IgD-negative memory B cell (primary cell): ENCODE measurements at regions not wholly inside any gene's neighbourhood (a gene's known extent, or its start where the extent isn't known, plus 50 kb on each side); places are given as distances from the start of the nearest gene placed in this dataset.

Experiments
- H3K27ac Mint-ChIP-seq, 3 donors: one replicate each; pipeline ENCODE4 v1.8.0; 2020 to 2022; ENCODE audit warnings: mild to moderate bottlenecking in 3 of 3, mixed read lengths in 3 of 3, moderate library complexity in 1 of 3
- H3K27me3 Mint-ChIP-seq: one replicate; pipeline ENCODE4 v1.8.0; 2021; ENCODE audit warnings: mixed read lengths
- H3K36me3 Mint-ChIP-seq: one replicate; pipeline ENCODE4 v1.8.0; 2020; ENCODE audit warnings: mild to moderate bottlenecking, mixed read lengths
- H3K4me1 Mint-ChIP-seq, 3 donors: one replicate each; pipeline ENCODE4 v1.8.0; 2020 to 2022; ENCODE audit warnings: mixed read lengths in 3 of 3, mild to moderate bottlenecking in 1 of 3
- H3K4me3 Mint-ChIP-seq, 4 donors: one replicate each; pipeline ENCODE4 v1.8.0; 2020 to 2022; ENCODE audit warnings: mild to moderate bottlenecking in 4 of 4, mixed read lengths in 4 of 4, moderate library complexity in 3 of 4
- H3K9me3 Mint-ChIP-seq, 3 donors: one replicate each; pipeline ENCODE4 v1.8.0; 2020 to 2021; ENCODE audit warnings: mixed read lengths in 3 of 3, mild to moderate bottlenecking in 1 of 3

DNA sequence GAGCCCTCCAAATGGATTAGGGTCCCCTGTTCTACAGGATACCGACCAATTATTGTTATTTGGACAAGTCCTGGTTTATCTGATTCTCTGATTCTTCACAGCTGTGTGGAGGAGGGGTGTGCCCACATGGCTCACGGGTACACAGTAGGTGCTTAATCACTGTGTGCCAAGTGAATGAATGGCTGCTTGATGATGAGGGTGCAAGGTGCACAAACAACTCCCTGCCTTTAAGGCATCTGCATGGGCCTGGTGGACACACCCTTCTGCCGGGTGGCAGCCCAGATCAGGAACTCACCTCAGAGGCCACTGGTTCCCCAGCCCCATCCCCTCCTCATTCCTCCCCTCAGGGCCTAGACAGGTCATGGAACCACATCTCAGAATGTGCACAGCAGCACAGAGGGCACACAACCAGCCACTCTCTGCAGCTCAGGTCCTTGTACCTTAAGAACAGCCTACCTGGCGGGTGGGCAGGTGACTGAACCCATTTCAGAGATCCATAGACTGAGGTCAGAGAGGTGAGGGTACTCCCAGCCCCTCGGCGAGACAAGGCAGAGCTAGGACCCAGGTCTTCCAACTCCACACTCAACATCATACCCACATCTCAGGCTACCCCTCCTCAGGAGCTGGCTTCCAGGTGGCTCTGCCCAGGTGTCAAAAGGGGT is 50.3 kb downstream of the SHANK2 start:
- peaks cover 14% of the 10 kb centered on the region for H3K27me3 Mint-ChIP-seq
- H3K36me3 Mint-ChIP-seq = no peaks in the 10 kb centered on the region
- no peak overlapping the region for H3K27ac Mint-ChIP-seq
- H3K4me3 Mint-ChIP-seq = no peak overlapping the region
- peaks cover 6 to 26% (median 15%) of the 10 kb centered on the region in 3 donors for H3K4me1 Mint-ChIP-seq
- no peaks in the 10 kb centered on the region for H3K9me3 Mint-ChIP-seq

DNA sequence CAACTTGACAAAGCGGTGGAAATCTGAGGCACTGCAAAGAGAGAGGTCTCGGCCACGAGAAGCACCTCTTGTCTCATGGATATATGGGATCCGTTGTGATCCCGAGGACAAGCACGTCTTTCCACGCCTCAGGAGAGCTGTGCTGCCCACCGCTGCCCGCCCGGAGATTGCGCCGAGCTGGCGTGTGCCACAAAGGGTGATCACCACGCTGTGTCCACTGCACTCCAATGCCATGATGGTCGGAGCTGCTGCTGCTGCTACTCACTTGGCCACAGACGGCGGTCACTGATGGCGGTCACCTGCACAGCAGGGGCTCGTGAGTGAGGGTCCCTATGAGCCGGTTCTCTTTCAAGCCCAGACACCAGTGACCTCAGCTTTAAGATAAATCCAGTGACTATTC is 51.1 kb downstream of the SHANK2 start:
- peaks cover 14% of the 10 kb centered on the region for H3K27me3 Mint-ChIP-seq
- peak overlapping the region in 2 of 4 donors; percentile 2 to 48 for H3K4me3 Mint-ChIP-seq

DNA sequence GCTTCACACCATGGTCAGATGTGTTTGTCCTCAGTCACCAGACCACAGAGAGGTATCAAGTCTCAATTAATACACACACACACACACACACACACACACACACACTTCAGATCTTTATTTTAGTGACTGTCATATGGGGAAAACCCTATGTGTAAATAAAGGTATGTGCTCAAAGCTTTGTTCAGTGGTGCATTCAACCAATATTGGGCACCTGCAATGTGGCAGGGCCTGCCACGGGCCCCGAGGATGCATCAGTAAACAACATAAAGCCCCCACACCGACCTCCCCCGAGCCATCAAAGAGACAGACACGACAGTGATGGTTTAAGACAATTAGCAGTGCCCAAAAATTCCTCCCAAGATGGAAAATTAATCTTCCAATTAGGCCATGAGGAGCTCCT is 51.6 kb downstream of the SHANK2 start:
- H3K9me3 Mint-ChIP-seq = no peaks in the 10 kb centered on the region
- H3K27ac Mint-ChIP-seq = peak overlapping the region in 2 of 3 donors; percentile 63 to 84
- no peaks in the 10 kb centered on the region for H3K36me3 Mint-ChIP-seq
- H3K4me3 Mint-ChIP-seq = peak overlapping the region in 3 of 4 donors; percentile 2 to 48 (median 29)
- peaks cover 6 to 26% (median 15%) of the 10 kb centered on the region in 3 donors for H3K4me1 Mint-ChIP-seq
- H3K27me3 Mint-ChIP-seq = peaks cover 14% of the 10 kb centered on the region

More for the DNA sequence above, 51.1 kb downstream of the SHANK2 start:
- H3K4me1 Mint-ChIP-seq = peaks cover 6 to 26% (median 15%) of the 10 kb centered on the region in 3 donors
- H3K9me3 Mint-ChIP-seq = no peaks in the 10 kb centered on the region
- no peak overlapping the region for H3K27ac Mint-ChIP-seq
- no peaks in the 10 kb centered on the region for H3K36me3 Mint-ChIP-seq

DNA sequence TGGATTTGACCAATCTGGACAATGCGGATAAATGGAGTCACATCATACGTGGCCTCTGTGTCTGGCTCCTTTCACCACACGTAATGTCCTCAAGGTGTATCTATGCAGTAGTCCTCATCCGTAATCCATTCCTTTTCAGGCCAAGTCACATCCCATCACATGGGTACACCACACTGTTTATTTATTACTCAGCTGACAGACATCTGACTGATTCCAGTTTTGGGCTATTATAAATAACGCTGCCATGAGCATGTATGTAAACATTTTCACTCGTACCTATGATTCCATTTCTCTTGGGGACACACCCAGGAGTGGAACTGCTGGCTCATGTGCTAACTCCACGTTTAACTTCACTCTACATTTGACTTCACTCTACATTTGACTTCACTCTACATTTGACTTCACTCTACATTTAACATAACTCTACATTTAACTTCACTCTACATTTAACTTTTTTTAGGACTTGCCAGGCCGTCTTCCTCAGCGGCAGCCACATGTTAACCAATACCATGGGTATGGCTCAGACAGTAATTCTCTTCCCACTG is 52.1 kb downstream of the SHANK2 start:
- Mint-ChIP-seq H3K27me3 (peaks cover 14% of the 10 kb centered on the region), H3K27ac (peak overlapping the region in 2 of 3 donors; percentile 63 to 84), H3K4me3 (peak overlapping the region in 2 of 4 donors; percentile 29 to 34), H3K9me3 (no peaks in the 10 kb centered on the region), H3K36me3 (no peaks in the 10 kb centered on the region), H3K4me1 (peaks cover 6 to 26% (median 15%) of the 10 kb centered on the region in 3 donors)

DNA sequence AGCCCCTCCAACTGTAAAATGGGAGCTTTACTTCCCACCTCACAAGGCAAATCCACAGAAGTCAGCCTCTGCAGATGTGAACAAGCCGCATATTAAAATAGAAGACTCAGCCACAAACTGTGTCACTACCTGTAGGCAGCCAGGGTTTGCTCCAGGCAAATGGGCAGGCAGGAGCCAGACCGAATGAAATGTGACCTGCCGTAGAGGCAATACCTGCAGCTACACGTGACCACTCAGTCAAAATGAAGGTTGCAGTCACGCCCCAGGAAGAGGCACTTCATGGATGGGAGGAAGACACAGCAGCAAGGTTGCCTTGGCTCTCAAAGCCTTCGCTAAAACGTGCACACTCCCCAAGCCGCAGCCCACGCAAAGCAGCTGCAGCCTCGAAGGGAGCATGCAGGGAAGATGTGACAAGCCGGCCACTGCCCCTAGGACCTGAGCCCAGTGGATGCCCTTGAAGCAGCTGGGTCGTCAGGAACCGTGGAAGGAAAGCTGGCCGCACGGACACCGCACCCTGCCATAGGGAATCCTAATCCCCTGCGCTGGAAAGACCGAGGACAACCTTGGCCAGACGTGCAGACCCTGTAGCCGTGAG is 53.1 kb downstream of the SHANK2 start:
- Mint-ChIP-seq H3K36me3 (no peaks in the 10 kb centered on the region), H3K27me3 (peaks cover 14% of the 10 kb centered on the region), H3K4me1 (peaks cover 6 to 24% (median 15%) of the 10 kb centered on the region in 3 donors), H3K27ac (no peak overlapping the region), H3K9me3 (no peaks in the 10 kb centered on the region), H3K4me3 (no peak overlapping the region)

DNA sequence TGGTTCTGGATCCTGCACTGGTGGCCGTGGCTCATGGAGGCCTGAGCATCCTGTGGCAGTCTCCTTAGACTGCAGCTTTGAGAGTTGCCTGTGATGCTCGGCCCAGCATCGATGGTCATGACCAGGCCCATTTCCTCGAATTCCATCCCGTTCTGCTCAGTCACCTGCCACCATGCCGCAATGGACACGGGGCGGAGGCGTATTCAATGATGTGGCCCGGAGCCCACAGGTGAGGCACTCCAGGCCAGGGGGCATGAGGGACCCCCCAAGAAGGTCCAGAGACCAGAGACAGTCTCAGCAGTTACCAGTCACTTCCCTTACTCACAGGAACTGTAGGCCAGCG is 53.6 kb downstream of the SHANK2 start:
- no peak overlapping the region for H3K4me3 Mint-ChIP-seq
- H3K27ac Mint-ChIP-seq = no peak overlapping the region
- H3K27me3 Mint-ChIP-seq = peaks cover 15% of the 10 kb centered on the region
- no peaks in the 10 kb centered on the region for H3K36me3 Mint-ChIP-seq
- peaks cover 6 to 24% (median 12%) of the 10 kb centered on the region in 3 donors for H3K4me1 Mint-ChIP-seq
- no peaks in the 10 kb centered on the region for H3K9me3 Mint-ChIP-seq

DNA sequence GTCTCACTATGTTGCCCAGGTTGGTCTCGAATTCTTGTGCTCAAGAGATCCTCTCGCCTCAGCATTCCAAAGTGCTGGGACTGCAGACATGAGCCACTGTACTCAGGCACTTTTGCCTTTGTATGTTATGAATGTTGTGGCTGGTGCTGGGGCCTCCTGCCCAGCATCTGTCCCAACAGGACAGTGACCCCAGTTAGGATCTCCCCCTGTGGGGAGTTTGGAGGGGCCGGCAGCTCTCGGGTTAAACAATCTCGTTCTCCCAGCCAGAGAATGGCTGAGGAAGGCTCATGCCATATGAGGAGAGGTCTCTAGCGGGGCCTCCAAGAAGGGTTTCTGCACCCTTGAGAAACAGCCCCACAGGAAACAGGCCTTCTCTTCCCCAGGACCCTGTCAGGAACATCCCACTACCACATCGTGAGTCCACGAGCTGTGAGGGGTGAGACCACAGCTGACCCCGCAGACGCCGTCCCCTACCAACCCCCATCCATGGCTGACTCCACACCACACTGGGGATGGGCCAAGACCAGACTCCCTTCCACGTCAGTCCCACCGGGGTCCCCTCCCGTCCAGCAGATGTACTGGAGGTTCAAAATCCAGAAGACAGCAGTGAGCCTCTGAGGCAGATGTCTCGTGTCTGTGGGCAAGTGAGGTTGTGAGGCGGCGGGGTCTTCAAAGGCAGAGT is 54.1 kb downstream of the SHANK2 start:
- Mint-ChIP-seq H3K9me3 (no peaks in the 10 kb centered on the region), H3K4me3 (no peak overlapping the region), H3K27ac (no peak overlapping the region), H3K4me1 (peaks cover 6 to 21% (median 11%) of the 10 kb centered on the region in 3 donors), H3K27me3 (peaks cover 16% of the 10 kb centered on the region), H3K36me3 (no peaks in the 10 kb centered on the region)

DNA sequence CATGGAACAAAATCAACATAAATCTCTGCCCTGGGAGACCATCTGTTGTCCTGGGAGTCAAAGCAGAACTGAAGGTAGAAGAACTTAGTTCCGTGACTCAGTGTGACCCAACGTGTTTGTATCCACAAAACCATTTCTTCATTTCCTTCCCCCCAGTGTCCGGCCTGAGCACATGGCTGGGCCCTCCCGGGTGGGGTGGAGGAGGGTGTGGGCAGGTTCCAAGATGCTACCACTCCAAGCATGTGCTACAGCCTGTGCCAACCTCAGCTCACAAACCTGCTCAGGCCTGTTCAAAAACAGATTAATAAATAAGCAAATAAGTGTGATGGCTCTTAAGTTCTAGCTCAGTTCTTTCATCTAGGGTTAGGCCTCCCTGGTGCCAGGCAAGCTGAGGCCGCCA is 55.3 kb downstream of the SHANK2 start:
- Mint-ChIP-seq H3K4me3 (no peak overlapping the region), H3K4me1 (peaks cover 6 to 15% (median 7%) of the 10 kb centered on the region in 3 donors), H3K36me3 (no peaks in the 10 kb centered on the region), H3K27ac (no peak overlapping the region), H3K9me3 (no peaks in the 10 kb centered on the region), H3K27me3 (peaks cover 9% of the 10 kb centered on the region)

DNA sequence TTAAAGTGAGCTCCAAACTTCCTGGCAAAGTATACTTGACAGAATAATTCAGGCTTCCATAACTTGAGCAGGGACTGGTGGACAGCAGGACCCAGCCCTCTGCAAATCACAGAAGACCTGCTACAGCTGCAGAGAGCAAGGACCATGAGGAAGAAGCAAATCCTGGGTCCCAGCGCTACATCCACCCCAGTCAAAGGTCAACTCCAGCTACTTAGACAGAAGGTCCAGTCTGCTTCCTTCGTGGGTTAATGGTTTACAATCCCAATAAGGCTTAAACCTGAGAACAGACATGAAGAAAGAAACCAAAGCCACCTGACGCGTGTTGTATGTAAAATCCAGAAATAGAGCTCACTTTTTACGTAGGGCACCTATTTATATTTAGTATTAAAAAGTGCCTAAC is 57.7 kb downstream of the SHANK2 start:
- Mint-ChIP-seq H3K4me1 (no peaks in the 10 kb centered on the region), H3K4me3 (no peak overlapping the region), H3K27me3 (peaks cover 10% of the 10 kb centered on the region), H3K9me3 (no peaks in the 10 kb centered on the region), H3K36me3 (no peaks in the 10 kb centered on the region), H3K27ac (no peak overlapping the region)

DNA sequence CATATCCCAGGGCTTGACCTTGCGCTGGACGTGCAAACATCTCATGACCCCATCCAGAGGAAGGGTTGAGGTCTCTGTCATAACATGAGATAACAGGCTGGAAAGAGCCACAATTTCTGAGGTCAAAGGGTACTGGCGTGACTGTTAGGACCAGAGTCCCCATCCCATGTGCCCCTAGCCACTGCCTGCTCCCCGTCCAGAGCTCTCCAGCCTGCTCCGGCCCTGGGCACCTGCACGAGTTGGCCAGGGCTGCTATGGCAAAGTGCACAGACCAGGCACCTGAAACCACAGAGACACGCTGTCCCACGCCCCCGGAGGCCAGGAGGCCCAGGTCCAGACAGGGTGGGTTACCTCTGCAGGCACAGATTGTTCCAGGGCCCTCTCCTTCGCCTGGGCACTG is 58.9 kb downstream of the SHANK2 start:
- Mint-ChIP-seq H3K9me3 (no peaks in the 10 kb centered on the region), H3K27me3 (peaks cover 7% of the 10 kb centered on the region), H3K36me3 (no peaks in the 10 kb centered on the region), H3K4me3 (no peak overlapping the region), H3K27ac (no peak overlapping the region), H3K4me1 (no peaks in the 10 kb centered on the region)

DNA sequence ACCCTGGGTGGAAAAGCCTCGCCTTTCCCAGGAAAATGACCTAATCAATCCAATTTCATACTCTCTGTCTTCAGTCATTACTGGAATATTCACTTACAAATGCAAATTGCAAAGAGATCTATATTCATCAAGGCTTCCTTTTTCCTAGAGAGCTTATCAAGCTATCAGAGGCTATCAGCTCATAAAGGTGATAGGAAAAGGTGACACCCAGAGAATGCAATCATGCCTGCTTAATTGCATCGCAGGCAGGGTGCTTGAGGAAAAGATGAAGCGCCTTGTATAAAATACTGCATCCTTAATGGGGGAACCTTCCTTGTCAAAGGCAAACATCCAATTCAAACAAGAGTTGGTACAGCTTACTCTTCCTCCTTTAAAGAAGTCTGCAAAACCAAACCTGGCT is 59.7 kb downstream of the SHANK2 start:
- Mint-ChIP-seq H3K36me3 (no peaks in the 10 kb centered on the region), H3K27me3 (peaks cover 7% of the 10 kb centered on the region), H3K27ac (no peak overlapping the region), H3K9me3 (no peaks in the 10 kb centered on the region), H3K4me1 (no peaks in the 10 kb centered on the region), H3K4me3 (no peak overlapping the region)

DNA sequence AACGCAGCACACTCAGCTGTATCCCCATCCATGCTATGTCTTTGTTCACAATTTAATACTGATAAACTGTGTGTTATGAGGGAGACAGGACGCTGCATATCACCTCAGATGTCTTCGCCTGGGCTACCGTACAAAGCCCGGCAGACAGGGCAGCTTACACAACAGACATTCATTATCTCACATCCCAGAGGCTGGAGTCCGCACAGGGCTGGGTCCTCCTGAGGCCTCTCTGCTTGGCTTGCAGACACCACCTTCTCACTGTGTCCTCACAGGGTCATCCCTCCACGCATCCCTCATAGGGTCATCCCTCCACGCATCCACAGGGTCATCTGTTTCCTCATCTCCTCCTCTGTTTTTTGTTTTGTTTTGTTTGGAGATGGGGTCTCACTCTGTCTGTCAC is 61.2 kb downstream of the SHANK2 start:
- peaks cover 7% of the 10 kb centered on the region for H3K27me3 Mint-ChIP-seq
- H3K4me3 Mint-ChIP-seq = no peak overlapping the region
- H3K36me3 Mint-ChIP-seq = no peaks in the 10 kb centered on the region
- H3K4me1 Mint-ChIP-seq = no peaks in the 10 kb centered on the region
- H3K27ac Mint-ChIP-seq = no peak overlapping the region
- H3K9me3 Mint-ChIP-seq = no peaks in the 10 kb centered on the region

DNA sequence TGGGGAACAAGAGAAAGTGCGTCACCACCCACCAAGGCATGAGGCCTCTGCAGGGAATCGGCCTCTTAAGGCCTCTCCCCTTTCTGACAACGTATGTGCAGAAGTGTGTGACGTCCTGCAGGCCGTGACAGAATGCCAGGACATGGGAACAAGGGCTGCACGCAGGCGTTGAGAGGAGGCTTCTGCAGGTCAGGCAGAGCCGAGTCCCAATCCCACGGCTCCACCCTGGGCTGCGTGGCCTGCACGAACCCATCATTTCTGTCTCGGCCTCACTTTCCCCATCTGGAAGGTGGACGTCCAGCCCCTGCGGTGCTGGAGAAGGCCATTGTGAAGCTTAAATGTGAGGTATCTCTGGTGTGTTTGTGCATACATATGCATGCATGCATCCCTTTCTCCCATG is 61.8 kb downstream of the SHANK2 start:
- no peaks in the 10 kb centered on the region for H3K9me3 Mint-ChIP-seq
- H3K4me3 Mint-ChIP-seq = no peak overlapping the region
- H3K27ac Mint-ChIP-seq = no peak overlapping the region
- peaks cover 7% of the 10 kb centered on the region for H3K27me3 Mint-ChIP-seq
- no peaks in the 10 kb centered on the region for H3K36me3 Mint-ChIP-seq
- H3K4me1 Mint-ChIP-seq = no peaks in the 10 kb centered on the region

DNA sequence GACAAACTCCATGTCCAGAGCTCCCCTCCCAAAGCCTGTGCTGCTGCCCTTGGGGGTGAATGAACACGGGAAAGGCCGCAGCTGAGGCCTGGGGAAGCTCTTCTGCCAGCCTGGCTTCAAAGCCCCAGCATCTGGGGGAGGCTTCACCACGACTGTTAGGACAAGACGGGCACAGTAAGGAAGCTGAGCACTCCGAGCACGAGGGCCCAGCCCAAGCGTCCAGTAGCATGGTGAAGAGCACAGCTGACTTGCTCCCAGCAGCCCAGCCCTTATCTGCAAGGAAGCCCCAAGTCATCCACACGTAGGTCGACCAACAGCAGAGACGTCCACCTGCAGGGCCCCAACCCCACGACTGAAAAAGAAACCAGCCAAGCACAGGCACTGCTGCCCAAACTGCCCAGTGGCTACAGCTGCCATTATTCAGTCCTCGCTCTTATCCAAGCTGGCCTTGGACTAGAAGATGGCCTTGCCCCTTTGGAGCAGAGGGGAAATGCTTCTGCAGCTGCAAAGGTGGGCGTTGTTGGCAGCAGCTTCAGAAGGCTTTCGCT is 62.5 kb downstream of the SHANK2 start:
- H3K9me3 Mint-ChIP-seq = no peaks in the 10 kb centered on the region
- no peak overlapping the region for H3K4me3 Mint-ChIP-seq
- no peak overlapping the region for H3K27ac Mint-ChIP-seq
- peaks cover 7% of the 10 kb centered on the region for H3K27me3 Mint-ChIP-seq
- no peaks in the 10 kb centered on the region for H3K4me1 Mint-ChIP-seq
- no peaks in the 10 kb centered on the region for H3K36me3 Mint-ChIP-seq
